ENCODE measurements at regions not wholly inside any gene's neighbourhood (a gene's known extent, or its start where the extent isn't known, plus 50 kb on each side); places are given as distances from the start of the nearest gene placed in this dataset.

GRCh38 chr4:138909587-138909986 lies 106.0 kb upstream of the NOCT start:
- TF ChIP-seq CTCF (IDR thresholded peaks at IDR 0.05) (no peak), EP300 (IDR thresholded peaks at IDR 0.05) (no peak), POLR2A (IDR thresholded peaks at IDR 0.05) (no peak)
